ENCODE measurements at regions not wholly inside any gene's neighbourhood (a gene's known extent, or its start where the extent isn't known, plus 50 kb on each side); places are given as distances from the start of the nearest gene placed in this dataset.

- Mint-ChIP-seq H3K9me3 (no peaks in the 10 kb centered on the region), H3K4me3 (peak overlapping the region; percentile 14 to 47 (median 46)), H3K27me3 (ENCODE audit: low read depth) (peaks cover 10% of the 10 kb centered on the region), H3K36me3 (ENCODE audit: low read depth) (no peaks in the 10 kb centered on the region), H3K27ac (peak overlapping the region; percentile 95 to 99 (median 98)), H3K4me1 (peaks cover 67% of the 10 kb centered on the region)
- no peak for TF ChIP-seq CTCF (IDR thresholded peaks at IDR 0.05; ENCODE audit: unreplicated experiment in 3 of 3)
Observed at GRCh38 chr14:76957224-76957891, 71.2 kb downstream of the IRF2BPL start.

DNA sequence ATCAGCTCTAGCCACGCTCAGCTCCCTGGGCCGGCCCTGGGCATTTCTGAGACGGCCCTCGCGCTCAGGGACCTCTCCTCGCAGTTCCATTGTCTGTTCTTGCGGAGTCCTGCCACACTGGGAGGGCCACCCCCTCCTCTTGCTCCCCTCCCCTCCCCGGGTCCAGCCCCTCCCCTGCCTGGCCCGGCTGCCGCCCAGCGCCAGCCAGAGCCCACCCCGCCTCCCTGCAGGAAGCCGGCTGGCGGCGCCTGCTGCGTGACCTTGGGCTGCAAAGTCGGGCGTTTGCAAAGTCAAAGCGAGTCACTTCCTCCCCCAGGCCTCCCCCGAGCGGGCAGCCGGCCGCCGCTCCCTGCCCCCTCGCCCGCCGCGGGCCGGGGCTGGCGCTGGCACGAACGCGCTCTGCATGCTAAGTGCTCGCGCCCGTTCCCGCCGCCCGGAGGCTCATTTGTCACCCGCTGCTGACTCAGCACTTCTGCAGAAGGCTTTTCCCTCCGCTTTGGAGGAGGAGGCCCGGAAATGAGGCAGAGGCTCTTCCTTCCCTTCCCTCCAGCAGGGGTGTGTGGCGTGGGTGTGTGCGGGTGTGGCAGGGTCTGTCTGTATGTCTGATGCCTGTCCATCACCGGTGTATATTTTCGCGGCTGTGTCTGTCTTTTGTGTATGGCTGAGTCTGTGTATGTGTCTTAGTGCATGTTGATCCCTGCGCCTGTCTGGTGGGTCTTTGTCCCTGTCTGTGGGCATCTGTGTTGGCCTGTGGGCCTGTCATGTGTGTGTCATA lies 72.0 kb downstream of the IRF2BPL start:
- H3K27ac Mint-ChIP-seq = peak overlapping the region; percentile 95 to 99 (median 98)
- peak overlapping the region; percentile 58 to 82 (median 74) for H3K4me3 Mint-ChIP-seq
- TF ChIP-seq CTCF (IDR thresholded peaks at IDR 0.05; ENCODE audit: unreplicated experiment in 3 of 3) = no peak
- H3K4me1 Mint-ChIP-seq = peaks cover 66% of the 10 kb centered on the region
- H3K27me3 Mint-ChIP-seq (ENCODE audit: low read depth) = peaks cover 5% of the 10 kb centered on the region
- no peaks in the 10 kb centered on the region for H3K36me3 Mint-ChIP-seq (ENCODE audit: low read depth)
- no peaks in the 10 kb centered on the region for H3K9me3 Mint-ChIP-seq

DNA sequence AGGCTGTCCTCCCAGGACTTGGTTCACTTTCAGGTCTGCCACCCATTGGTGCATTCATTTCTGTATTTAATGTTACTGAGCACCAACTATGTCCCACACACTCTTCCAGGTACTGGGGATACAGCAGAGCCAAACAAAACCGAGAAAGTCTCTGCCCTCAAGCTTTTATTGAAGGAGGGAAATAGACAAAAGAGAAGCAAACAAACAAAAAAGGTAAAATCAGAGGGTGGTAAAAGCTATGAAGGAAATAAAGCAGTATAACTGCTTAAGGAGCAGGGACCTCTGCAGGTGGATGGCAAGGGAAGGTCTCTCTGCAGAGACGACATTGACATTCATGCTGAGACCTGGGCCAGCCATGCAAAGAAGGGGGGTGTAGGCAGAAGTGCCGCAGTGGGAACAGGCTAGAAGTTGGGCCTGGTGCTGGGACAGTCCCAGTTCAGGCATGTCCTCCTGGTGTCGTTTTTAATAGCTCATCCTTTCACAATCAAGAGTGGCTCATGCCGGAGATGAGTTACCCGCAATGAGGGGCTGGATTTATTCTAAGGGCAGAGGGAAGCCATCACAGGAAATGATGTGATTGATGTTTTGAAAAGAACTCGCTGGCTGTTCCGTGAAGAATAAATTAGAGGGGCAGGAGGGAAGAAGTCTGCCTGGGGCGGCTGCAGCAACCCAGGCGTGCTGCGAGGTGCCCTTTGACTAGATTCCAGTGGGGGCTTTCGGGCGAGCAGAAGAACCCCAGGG lies 72.8 kb downstream of the IRF2BPL start:
- Mint-ChIP-seq H3K27me3 (ENCODE audit: low read depth) (peaks cover 5% of the 10 kb centered on the region), H3K27ac (peak overlapping the region; percentile 95 to 99 (median 98)), H3K36me3 (ENCODE audit: low read depth) (no peaks in the 10 kb centered on the region)

DNA sequence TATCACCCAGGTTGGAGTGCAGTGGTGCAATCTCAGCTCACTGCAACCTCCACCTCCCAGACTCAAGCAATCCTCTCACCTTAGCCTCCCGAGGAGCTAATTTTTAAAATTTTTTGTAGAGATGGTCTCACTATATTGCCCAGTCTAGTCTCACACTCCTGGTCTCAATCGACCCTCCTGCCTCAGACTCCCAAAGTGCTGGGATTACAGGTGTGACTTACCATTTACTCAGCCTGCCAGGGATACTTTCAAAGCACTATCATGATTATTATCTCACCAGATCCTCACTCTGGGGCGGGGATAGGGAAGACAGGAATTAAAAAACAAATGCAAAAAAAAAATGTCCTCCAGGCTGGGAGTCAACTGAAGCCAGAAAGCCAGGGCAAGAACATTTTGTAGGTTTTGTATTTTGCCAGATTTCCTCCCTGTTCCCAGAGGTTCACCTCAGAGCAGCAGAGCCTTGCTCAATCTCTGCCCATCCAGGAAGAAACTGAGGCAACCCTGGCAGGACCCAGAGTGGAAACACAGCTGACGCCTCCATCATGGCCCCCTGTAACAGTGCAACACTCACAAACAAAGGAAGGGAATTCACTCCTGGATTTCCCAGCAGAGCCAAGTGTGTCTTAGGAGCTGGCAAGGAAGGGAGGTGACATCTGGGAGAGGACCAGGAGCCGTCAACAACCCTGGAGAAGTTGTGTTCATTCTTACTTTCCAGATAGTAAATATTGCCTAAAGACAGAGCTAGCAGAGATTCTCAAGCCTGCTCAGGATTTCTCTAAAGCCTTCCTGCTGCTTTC lies 73.9 kb downstream of the IRF2BPL start:
- Mint-ChIP-seq H3K27me3 (ENCODE audit: low read depth) (peaks cover 5% of the 10 kb centered on the region), H3K4me1 (peaks cover 74% of the 10 kb centered on the region)

More for the DNA sequence above, 72.8 kb downstream of the IRF2BPL start:
- Mint-ChIP-seq H3K4me1 (peaks cover 68% of the 10 kb centered on the region), H3K9me3 (no peaks in the 10 kb centered on the region), H3K4me3 (peak overlapping the region; percentile 54 to 77 (median 71))
- no peak for TF ChIP-seq CTCF (IDR thresholded peaks at IDR 0.05; ENCODE audit: unreplicated experiment in 3 of 3)

More for the DNA sequence above, 73.9 kb downstream of the IRF2BPL start:
- Mint-ChIP-seq H3K9me3 (no peaks in the 10 kb centered on the region), H3K4me3 (peak overlapping the region; percentile 4 to 59 (median 21)), H3K36me3 (ENCODE audit: low read depth) (no peaks in the 10 kb centered on the region), H3K27ac (peak overlapping the region; percentile 95 to 99 (median 98))
- no peak for TF ChIP-seq CTCF (IDR thresholded peaks at IDR 0.05; ENCODE audit: unreplicated experiment in 3 of 3)
